ENCODE measurements at regions not wholly inside any gene's neighbourhood (a gene's known extent, or its start where the extent isn't known, plus 50 kb on each side); places are given as distances from the start of the nearest gene placed in this dataset.

DNA sequence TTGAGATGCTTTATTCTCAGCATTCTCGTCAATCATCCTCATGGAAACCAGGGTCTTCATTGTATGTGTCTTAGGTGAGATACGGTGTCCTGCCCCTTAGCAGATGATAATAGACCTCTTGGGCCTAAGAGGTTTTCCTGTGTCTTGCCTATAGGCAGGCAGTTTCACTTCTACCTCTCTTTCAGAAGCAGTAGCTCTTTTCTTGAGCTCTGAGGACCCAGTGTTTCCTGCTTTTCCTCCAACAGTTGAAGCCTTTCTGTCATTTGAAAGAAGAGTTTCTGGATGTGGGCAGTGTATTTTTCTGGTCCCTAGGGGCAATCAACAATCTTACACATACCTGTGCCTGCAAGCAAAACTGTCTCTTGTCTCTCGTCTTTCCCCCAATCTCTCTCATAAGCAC, 1550.3 kb upstream of the LRRTM3 start:
- no peaks in the 10 kb centered on the region for H3K9me3 ChIP-seq
- H3K27ac ChIP-seq: no peak overlapping the region
- no peak for TF ChIP-seq EP300 (IDR thresholded peaks at IDR 0.05)
- TF ChIP-seq POLR2A (IDR thresholded peaks at IDR 0.05): no peak
- no peak for TF ChIP-seq POLR2AphosphoS5 (IDR thresholded peaks at IDR 0.05)
- no peak for TF ChIP-seq CTCF (IDR thresholded peaks at IDR 0.05)
- H3K27me3 ChIP-seq: no peaks in the 10 kb centered on the region
- no peak overlapping the region for H3K4me3 ChIP-seq
- WGBS: 89% methylated on average over 3 of the region's 3 CpGs
- no peak for DNase-seq (ENCODE audit: low spot score in 2 of 2)
- no peaks in the 10 kb centered on the region for H3K4me1 ChIP-seq
- no peaks in the 10 kb centered on the region for H3K36me3 ChIP-seq

DNA sequence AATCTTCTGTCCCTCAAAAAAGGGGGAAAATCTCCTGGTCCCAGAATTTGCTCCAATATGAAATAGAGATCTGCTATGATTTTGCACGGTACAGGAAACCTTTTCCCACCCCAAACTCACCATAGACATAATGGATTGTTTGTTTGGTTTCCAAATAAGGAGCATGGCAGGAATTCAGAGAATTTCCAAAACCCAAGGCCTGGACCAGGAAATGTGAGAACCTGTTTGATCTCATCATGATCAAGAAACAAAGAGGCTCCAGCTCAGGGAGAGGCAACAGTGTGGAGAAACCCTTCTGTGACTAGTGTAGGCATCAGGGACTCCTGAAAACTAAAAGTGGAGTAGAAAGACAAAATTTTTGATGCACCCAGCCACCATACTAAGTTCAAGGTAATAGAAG, 1548.1 kb upstream of the LRRTM3 start:
- Histone ChIP-seq H3K27ac (no peak overlapping the region), H3K9me3 (no peaks in the 10 kb centered on the region), H3K4me1 (no peaks in the 10 kb centered on the region), H3K36me3 (no peaks in the 10 kb centered on the region), H3K4me3 (no peak overlapping the region), H3K27me3 (no peaks in the 10 kb centered on the region)
- 48% methylated on average over 1 of the region's 1 CpG for WGBS
- TF ChIP-seq EP300 (IDR thresholded peaks at IDR 0.05): no peak
- TF ChIP-seq POLR2A (IDR thresholded peaks at IDR 0.05): no peak
- no peak for TF ChIP-seq POLR2AphosphoS5 (IDR thresholded peaks at IDR 0.05)
- no peak for TF ChIP-seq CTCF (IDR thresholded peaks at IDR 0.05)
- no peak for DNase-seq (ENCODE audit: low spot score in 2 of 2)

GRCh38 chr10:65394502-65395297, 1531.1 kb upstream of the LRRTM3 start:
- no peaks in the 10 kb centered on the region for H3K36me3 ChIP-seq
- no peak overlapping the region for H3K27ac ChIP-seq
- TF ChIP-seq POLR2AphosphoS5 (IDR thresholded peaks at IDR 0.05) (no peak), CTCF (IDR thresholded peaks at IDR 0.05) (no peak), POLR2A (IDR thresholded peaks at IDR 0.05) (no peak), EP300 (IDR thresholded peaks at IDR 0.05) (no peak)
- DNase-seq (ENCODE audit: low spot score in 2 of 2): no peak
- WGBS: 64% methylated on average over 2 of the region's 2 CpGs
- no peaks in the 10 kb centered on the region for H3K9me3 ChIP-seq
- no peak overlapping the region for H3K4me3 ChIP-seq
- no peaks in the 10 kb centered on the region for H3K27me3 ChIP-seq
- H3K4me1 ChIP-seq: no peaks in the 10 kb centered on the region

GRCh38 chr10:65395631-65396030, 1530.2 kb upstream of the LRRTM3 start:
- no peak for DNase-seq (ENCODE audit: low spot score in 2 of 2)
- 96% methylated on average over 2 of the region's 2 CpGs for WGBS
- no peaks in the 10 kb centered on the region for H3K36me3 ChIP-seq
- no peak overlapping the region for H3K27ac ChIP-seq
- no peaks in the 10 kb centered on the region for H3K9me3 ChIP-seq
- no peak for TF ChIP-seq POLR2AphosphoS5 (IDR thresholded peaks at IDR 0.05)
- TF ChIP-seq EP300 (IDR thresholded peaks at IDR 0.05): no peak
- TF ChIP-seq POLR2A (IDR thresholded peaks at IDR 0.05): no peak
- TF ChIP-seq CTCF (IDR thresholded peaks at IDR 0.05): no peak
- H3K4me1 ChIP-seq: no peaks in the 10 kb centered on the region
- H3K4me3 ChIP-seq: no peak overlapping the region
- H3K27me3 ChIP-seq: no peaks in the 10 kb centered on the region

- TF ChIP-seq POLR2AphosphoS5 (IDR thresholded peaks at IDR 0.05): no peak
- TF ChIP-seq CTCF (IDR thresholded peaks at IDR 0.05): no peak
- no peak for TF ChIP-seq EP300 (IDR thresholded peaks at IDR 0.05)
- TF ChIP-seq POLR2A (IDR thresholded peaks at IDR 0.05): no peak
- WGBS: 64% methylated on average over 3 of the region's 3 CpGs
- Histone ChIP-seq H3K9me3 (no peaks in the 10 kb centered on the region), H3K4me3 (no peak overlapping the region), H3K27ac (no peak overlapping the region), H3K4me1 (no peaks in the 10 kb centered on the region), H3K36me3 (no peaks in the 10 kb centered on the region), H3K27me3 (no peaks in the 10 kb centered on the region)
- DNase-seq (ENCODE audit: low spot score in 2 of 2): no peak
Observed at GRCh38 chr10:65396997-65397396, 1528.8 kb upstream of the LRRTM3 start.
